ENCODE measurements at regions not wholly inside any gene's neighbourhood (a gene's known extent, or its start where the extent isn't known, plus 50 kb on each side); places are given as distances from the start of the nearest gene placed in this dataset.

GRCh38 chr5:54387031-54387430, 68.5 kb upstream of the HSPB3 start:
- TF ChIP-seq FOXA1 (IDR thresholded peaks at IDR 0.05) (no peak), SP1 (IDR thresholded peaks at IDR 0.05) (no peak), RAD21 (IDR thresholded peaks at IDR 0.05) (no peak), ATF3 (IDR thresholded peaks at IDR 0.05) (no peak), CTCF (IDR thresholded peaks at IDR 0.05; ENCODE audit: low read depth, low read length, missing input control) (no peak), MAX (IDR thresholded peaks at IDR 0.05) (no peak), JUND (IDR thresholded peaks at IDR 0.05) (no peak), RXRA (IDR thresholded peaks at IDR 0.05) (no peak), YY1 (IDR thresholded peaks at IDR 0.05) (no peak), REST (IDR thresholded peaks at IDR 0.05) (no peak)
